ENCODE measurements at regions not wholly inside any gene's neighbourhood (a gene's known extent, or its start where the extent isn't known, plus 50 kb on each side); places are given as distances from the start of the nearest gene placed in this dataset.

DNA sequence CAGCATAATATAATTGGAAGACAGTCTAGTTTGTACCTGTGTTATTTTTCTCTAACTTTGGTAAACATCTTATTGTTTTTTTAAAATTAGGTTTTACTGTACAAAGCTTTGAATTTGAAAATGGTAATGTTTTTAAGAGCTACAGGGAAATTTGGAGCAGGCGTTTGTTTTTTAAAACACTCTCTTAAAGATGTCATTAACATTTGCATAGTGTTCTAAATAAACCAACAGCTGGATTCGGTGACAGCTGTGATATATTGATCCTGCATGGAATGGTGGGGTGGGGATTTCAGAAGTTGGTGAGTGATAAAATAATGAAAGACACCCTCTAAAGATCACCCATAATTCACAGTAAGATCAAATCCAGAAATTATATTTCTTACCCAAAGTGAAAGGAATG, 97.9 kb upstream of the PRL start:
- no peak overlapping the region for H3K4me3 ChIP-seq (ENCODE audit: low read depth, low read length)
- DNase-seq (ENCODE audit: low read depth), result no peak
- TF ChIP-seq, protein P1, sequence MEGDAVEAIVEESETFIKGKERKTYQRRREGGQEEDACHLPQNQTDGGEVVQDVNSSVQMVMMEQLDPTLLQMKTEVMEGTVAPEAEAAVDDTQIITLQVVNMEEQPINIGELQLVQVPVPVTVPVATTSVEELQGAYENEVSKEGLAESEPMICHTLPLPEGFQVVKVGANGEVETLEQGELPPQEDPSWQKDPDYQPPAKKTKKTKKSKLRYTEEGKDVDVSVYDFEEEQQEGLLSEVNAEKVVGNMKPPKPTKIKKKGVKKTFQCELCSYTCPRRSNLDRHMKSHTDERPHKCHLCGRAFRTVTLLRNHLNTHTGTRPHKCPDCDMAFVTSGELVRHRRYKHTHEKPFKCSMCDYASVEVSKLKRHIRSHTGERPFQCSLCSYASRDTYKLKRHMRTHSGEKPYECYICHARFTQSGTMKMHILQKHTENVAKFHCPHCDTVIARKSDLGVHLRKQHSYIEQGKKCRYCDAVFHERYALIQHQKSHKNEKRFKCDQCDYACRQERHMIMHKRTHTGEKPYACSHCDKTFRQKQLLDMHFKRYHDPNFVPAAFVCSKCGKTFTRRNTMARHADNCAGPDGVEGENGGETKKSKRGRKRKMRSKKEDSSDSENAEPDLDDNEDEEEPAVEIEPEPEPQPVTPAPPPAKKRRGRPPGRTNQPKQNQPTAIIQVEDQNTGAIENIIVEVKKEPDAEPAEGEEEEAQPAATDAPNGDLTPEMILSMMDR (conservative IDR thresholded peaks at IDR 0.05; ENCODE audit: low read depth, low read length), result no peak

DNA sequence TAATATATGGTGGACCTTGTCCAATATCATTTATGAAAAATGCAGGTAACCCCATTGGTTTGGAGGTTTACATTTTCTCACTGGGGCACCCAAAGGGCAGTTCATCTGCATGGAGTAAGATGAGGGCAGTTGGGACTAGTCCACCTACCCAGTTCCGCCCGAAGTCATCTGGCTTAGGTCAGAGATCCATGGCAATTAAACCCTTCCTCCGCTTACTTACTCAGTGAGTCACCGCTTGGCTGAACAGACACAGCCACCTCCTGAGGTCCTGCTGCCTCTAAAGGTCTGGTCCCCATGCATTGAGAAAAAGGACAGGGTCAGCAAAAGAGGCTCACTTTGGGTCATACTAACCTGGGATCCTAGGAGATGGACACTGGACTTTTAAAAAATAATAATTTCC, 102.9 kb upstream of the PRL start:
- TF ChIP-seq, protein P1 (conservative IDR thresholded peaks at IDR 0.05; ENCODE audit: low read depth, low read length), result no peak
- no peak overlapping the region for H3K4me3 ChIP-seq (ENCODE audit: low read depth, low read length)
- DNase-seq (ENCODE audit: low read depth), result peak; percentile 7

DNA sequence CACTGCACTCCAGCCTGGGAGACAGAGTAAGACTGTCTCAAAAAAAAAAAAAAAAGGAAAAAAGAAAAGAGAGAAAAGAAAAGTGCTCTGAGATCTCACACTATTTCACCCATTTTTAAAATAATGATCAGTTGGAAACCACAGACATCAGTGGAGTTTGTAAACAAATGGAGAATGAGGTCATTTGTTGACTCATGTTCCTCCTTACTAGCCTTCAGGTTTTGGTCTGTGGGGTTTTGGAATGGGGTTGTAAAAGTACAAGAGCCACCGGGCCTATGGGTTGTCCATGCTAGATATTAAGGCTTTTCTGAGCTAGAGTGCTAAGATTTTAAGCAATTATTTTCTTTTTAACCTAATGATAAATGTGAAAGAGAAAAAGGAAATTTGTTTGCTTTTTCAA, 104.4 kb upstream of the PRL start:
- H3K4me3 ChIP-seq (ENCODE audit: low read depth, low read length), result no peak overlapping the region
- no peak for DNase-seq (ENCODE audit: low read depth)
- TF ChIP-seq, protein P1 (conservative IDR thresholded peaks at IDR 0.05; ENCODE audit: low read depth, low read length), result no peak

DNA sequence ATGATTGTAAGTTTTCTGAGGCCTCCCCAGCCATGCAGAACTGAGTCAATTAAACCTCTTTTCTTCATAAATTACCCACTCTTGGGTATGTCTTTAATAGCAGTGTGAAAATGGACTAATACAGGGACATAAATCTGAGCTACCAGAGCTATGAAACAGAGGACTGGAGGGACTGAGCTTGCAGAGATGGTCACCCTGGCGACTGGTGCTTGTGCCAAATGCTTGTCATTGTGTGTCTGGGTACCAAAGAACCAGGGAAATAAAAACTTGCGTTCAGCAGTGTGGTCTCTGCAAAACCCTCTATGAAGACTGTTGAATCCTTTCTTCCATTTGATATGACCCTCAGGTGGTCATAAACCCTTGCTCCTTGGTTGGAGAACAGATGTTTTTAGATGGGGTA, 105.1 kb upstream of the PRL start:
- no peak for DNase-seq (ENCODE audit: low read depth)
- no peak overlapping the region for H3K4me3 ChIP-seq (ENCODE audit: low read depth, low read length)
- TF ChIP-seq, protein P1 (conservative IDR thresholded peaks at IDR 0.05; ENCODE audit: low read depth, low read length), result no peak

DNA sequence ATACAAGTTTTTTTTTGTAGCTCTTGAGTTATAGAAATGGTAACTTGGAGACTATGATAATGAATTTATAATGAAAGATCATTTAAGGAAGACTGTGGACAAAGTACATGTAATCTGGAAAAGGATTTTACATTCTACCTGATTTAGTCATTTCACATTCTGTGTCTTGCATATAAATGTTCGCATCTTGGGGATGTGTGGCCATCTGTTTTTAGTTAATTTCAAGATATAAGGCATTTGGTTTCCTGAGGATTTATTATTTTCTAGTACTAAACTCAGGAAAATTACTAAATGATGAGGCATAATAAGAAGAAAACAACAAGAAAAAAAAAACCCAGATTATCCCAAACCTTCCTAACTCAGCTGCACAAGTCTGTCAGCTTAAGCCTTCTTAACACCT, 112.7 kb upstream of the PRL start:
- H3K4me3 ChIP-seq (ENCODE audit: low read depth, low read length), result no peak overlapping the region
- TF ChIP-seq, protein P1 (conservative IDR thresholded peaks at IDR 0.05; ENCODE audit: low read depth, low read length), result no peak
- no peak for DNase-seq (ENCODE audit: low read depth)

DNA sequence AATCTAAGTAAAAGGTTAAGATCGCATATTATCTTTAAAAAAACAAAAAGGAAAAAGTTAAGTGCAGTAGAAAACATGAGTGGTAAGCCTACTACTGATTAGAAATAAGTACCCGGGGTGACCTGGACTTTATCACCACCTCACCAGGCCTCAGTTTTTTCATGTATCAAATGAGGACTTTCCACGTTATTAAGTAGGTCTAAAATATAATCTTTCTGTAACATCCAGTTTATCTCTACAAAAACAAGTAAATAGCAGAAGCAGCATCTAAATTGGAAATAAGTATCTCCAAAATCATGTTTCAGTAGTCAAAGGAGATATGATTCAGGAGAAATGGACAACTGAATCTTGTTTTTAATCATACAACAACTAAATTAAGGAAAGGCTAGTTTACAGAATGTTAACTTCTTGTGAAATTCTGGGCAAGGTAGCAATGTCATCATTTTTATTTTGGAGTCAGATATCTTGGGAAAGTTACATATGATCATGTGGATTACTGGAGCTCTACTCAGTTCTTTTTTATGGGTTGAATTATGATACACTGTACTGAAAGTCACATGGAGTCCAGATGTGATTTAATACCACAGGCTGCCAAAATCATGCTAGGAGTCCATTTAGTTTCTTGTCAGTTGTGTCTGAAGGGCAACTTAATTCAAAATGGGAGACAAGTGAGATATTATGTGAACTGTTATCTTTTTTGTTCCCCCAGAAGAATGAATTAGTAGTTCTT, 114.7 kb upstream of the PRL start:
- no peak overlapping the region for H3K4me3 ChIP-seq (ENCODE audit: low read depth, low read length)
- DNase-seq (ENCODE audit: low read depth), result no peak
- TF ChIP-seq, protein P1 (conservative IDR thresholded peaks at IDR 0.05; ENCODE audit: low read depth, low read length), result no peak

DNA sequence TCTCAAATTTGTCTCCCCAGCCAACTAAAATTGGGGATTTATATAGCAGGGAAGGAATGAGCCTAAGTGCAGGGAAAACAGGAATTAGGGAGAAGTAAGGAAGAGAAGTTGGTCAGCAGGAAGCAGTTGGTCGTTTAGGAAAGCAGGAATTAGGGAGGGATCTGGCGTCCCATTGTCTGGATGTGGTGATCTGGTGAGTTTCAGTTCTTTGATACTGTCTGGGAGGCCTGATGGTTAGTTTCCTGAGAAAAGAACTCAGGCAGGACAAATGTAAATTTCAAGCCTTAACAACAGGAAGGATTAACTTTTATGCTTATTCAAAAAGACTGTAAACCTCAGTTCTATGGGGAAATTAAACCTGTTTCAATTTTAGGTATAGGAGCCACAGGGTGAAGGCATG, 116.2 kb upstream of the PRL start:
- H3K4me3 ChIP-seq (ENCODE audit: low read depth, low read length), result no peak overlapping the region
- DNase-seq (ENCODE audit: low read depth), result no peak
- TF ChIP-seq, protein P1 (conservative IDR thresholded peaks at IDR 0.05; ENCODE audit: low read depth, low read length), result no peak

All from epithelial cell of proximal tubule (primary cell).